Spleen (tissue), 7 donors: ENCODE measurements at regions not wholly inside any gene's neighbourhood (a gene's known extent, or its start where the extent isn't known, plus 50 kb on each side); places are given as distances from the start of the nearest gene placed in this dataset.

ENCODE experiments used
- CTCF ChIP-seq, 11 experiments: fragments of 200-600 bp in 7 of 11; fragments of 450-650 bp in 4 of 11; sonication (generic) in 4 of 11; IDR thresholded peaks in 8 of 11; conservative IDR thresholded peaks in 3 of 11; 1 replicate in 7 of 11; 2 replicates in 4 of 11; pipeline versions ENCODE4 v1.4.0 to v1.8.0; 2016 to 2021; ENCODE audit warnings: antibody characterized with exemption in 11 of 11, inconsistent platforms in 4 of 11, mild to moderate bottlenecking in 1 of 11
- POLR2A ChIP-seq, 3 donors: fragments of 450-650 bp; IDR thresholded peaks; one replicate each; pipeline ENCODE4 v1.5.1; 2017; ENCODE audit warnings: antibody characterized with exemption in 3 of 3, mild to moderate bottlenecking in 1 of 3
- donor health status: DM: no; HTN: no; CAD: no; lungs with moderate emphysema.
- donor health status: DM: no; HTN: no; CAD: no.
- donor health status: DM: no; HTN: no; CAD: no.

- no peak for TF ChIP-seq CTCF (IDR thresholded peaks at IDR 0.05 in 8 of 11, conservative IDR thresholded peaks at IDR 0.05 in 3 of 11)
- no peak for TF ChIP-seq POLR2A (IDR thresholded peaks at IDR 0.05)
Observed at GRCh38 chr10:113447278-113447677, 105.6 kb upstream of the HABP2 start.
